Stimulated activated CD4-positive, alpha-beta T cell treated with anti-CD3 and anti-CD28 coated beads, Interleukin-15, amount 100 ng/mL, for 1 hour (primary cell): ENCODE measurements at regions not wholly inside any gene's neighbourhood (a gene's known extent, or its start where the extent isn't known, plus 50 kb on each side); places are given as distances from the start of the nearest gene placed in this dataset.
"Not testable (repeated sequence)": the region's sequence is repeated elsewhere in the genome, so short reads cannot be mapped to it uniquely, and the experiment has no call there.

ENCODE experiments used
- DNase-seq, 2 donors: peaks; one replicate each; pipeline ENCODE4 v3.0.0-alpha.2; 2020; ENCODE audit warnings: low read depth in 1 of 2, low spot score in 1 of 2

DNA sequence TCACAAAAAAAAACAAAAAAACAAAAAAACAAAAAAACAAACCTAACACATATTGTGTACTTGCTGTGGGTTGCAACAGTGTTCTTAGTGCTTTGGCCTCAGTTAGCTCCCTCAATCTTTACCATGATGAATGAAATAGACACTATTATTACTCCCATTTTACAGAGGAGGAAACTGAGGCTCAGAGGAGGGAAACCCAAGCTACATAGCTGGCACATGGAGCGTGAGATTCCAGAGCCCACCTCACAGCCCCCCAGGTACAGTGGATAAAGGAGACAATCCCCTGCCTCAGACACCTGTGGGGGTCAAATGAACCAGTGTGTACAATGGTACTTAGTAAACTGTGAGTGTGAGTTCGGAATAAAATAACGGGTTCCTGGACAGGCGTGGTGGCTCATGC, 104.9 kb upstream of the SMAD3 start:
- DNase-seq = no peak

DNA sequence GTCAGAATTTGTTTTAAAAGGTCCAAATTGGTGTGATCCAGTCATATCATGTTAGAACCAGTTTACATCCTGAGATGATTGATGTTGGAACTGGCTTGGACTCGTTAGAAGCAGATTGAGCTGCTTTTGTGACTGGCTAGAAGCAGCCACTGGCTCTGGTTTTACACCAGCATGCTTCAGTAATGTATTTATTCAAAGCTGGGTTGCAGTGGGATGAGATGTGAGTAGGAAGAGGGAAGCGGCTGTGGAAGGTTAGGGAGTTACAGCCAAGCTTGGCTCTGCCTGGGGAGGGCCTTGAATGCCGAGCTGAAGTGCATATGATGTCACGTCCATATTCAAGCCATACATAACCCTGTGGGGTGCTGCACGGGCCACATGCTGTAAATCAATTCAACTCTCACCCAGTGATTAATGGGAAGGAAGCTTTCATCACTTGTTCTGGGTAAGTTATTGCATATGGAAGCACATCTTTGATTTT, 104.0 kb upstream of the SMAD3 start:
- no peak for DNase-seq

DNA sequence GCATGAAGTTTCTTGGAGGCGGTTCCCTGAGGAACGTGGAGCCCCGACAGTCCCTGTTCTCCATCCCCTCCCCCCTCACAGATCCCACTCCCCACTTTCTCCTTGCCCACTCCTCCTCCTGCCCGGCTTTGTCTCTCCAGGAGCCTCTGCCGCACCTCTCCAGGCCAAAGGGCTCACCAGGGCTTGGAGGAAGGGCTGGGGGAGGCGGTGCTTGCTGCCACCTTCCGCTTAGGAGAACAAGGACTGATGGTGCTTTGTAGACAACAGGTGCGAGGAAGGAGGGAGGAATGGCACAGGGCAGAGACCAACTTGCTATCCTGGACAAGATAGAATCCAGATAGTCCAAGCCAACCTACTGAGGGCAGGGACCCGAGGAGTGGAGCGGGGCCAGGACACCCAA, 103.5 kb upstream of the SMAD3 start:
- no peak for DNase-seq

DNA sequence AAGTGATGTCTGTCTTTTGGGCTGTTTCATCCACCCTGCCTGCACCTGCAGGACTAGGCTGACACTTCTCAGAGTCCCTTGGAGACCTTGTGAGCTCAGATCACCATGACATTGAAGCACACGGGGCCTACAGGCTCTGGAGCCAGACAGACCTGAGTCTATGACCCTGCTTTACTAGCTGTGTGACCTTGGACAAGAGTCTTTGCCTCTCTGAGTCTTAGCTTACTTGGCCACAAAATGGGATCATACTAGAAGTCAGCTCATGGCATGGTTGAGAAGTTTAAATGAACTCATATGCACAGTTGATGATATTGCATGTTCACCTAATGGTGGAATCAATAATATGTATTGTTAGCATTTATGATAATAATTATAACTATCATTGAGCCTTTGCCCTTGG, 102.9 kb upstream of the SMAD3 start:
- no peak for DNase-seq

DNA sequence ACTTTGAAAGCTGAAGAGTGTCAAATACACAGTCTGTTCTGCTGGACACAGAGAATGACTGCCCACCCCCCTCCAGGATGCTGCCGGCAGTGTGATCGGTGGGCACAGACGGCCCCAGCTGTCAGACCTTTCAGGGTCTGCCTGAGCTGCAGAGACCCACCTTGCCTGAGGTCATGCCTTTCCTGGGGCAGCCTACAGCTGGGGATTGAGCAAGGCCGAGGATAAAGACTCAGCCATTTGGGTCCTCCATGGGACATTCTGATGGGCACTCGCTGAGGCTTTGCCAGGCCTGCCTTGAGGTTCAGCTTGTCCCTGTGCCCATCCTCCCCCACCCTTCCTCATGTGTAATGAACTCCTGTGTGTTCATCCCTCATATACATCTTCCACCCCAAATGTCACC, 102.3 kb upstream of the SMAD3 start:
- DNase-seq = no peak

DNA sequence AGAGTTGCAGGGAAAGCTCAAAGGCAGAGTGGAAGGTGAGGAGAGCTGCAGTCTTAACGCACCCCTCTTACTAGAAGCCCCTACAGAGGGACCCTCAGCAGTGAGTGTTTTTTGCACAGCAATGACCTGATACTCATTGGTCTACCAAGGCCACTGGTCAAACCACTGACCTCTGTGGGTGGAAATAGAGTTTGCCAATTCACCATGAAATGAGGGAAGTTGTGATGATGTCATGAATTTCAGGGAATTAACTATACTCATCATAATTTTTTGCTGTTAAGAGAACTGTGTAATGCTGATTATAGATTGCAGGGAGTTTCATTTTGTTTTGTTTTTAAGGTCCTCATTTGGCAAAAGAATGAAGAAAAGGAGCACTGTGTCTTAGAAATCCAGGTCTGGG, 101.7 kb upstream of the SMAD3 start:
- DNase-seq = no peak

DNA sequence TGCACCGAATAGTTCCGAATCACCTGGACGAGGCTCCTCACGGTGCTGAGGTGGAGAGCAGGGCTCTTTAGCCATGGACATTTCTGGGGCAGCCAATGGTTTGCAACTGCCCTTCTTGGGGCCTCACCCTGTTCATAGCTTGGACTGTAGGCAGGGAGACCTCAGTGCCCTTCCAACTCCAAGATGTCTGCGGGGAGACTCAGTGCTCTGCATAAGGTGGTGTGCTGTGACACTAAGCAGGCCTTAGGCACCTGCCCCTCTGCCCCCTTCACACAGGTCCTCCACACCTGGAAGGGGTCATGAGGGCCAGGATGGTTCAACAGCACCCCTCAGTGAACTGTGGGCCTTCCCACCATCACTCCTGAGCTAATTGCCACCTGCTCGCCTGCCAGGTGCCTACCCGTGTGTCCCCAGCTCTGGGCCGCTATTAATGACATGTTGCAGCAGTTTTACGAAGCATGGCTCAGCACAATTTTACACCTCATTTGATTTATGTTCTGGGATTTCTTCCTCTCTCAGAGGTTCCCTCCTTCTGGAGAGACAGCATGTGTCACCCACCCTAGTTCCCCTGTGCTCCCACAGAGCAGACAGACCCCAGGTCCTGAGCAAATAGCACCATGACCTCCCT, 101.2 kb upstream of the SMAD3 start:
- DNase-seq = no peak

DNA sequence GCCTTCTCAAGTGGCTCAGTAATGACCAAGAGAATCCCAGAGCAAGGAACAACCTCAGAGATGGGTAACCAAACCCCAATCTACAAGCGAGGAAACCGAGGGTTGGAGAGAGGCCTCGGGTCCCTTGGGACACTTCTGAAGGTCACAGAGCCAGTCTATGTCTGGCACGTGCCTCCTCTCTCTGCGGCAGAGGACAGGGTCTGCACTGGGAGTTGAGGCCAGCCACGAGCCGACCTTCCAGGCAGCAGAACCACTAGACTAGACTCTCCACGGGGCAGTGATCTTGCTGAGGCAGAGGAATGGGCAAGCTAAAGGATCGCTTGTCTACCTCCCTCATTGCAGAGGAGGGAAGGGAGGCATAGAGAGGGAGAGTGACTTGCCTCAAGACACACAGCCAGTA, 100.6 kb upstream of the SMAD3 start:
- no peak for DNase-seq

DNA sequence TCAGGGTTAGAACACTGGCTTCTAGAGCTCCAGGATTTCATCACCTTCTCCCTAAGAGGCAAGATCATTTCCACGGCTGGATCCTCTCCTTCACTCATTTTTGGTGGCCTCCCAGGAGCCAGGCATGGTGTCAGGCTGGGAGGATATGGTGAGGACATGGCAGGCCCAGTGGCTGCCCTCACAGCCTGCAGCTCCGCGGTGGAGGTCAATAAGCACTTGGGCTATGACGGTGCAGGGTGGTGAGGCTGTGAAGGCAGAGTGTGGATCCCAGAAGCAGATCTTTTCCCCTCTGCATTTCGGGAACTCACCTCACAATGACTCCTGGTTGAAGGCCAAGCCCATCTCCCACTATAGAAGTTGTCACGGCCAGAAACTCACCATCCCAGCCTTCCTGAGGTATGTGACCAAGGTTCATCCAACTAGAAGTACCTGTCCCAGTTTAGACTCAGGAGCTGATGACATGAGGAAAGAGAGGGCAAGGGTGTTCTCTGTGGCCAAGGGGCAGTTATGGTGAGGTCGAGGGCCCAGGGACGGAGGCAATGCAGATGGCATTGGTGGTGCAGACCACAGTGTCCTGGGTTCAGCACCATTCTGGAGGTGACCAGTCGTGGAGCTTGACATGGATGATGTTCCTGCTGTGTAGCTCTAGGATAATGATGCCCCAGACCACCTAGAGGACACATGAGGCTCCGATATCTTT, 100.1 kb upstream of the SMAD3 start:
- DNase-seq = no peak

DNA sequence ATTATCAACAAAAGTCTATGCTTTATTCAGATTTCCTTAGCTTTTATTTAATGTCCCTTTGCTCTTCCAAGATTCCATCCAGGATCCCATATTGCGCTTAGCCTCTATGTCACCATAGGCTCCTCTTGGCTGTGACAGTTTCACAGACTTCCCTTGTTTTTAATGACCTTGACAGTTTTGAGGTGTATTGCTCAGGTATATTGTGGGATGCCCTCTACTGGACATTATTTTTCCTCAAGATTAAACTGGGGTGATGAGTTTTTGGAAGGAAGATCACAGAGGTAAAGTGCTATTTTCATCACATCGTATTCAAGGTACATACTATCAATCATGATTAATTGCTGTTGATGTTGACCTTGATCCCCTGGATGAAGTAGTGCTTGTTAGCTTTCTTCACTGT, 99.1 kb upstream of the SMAD3 start:
- no peak for DNase-seq

DNA sequence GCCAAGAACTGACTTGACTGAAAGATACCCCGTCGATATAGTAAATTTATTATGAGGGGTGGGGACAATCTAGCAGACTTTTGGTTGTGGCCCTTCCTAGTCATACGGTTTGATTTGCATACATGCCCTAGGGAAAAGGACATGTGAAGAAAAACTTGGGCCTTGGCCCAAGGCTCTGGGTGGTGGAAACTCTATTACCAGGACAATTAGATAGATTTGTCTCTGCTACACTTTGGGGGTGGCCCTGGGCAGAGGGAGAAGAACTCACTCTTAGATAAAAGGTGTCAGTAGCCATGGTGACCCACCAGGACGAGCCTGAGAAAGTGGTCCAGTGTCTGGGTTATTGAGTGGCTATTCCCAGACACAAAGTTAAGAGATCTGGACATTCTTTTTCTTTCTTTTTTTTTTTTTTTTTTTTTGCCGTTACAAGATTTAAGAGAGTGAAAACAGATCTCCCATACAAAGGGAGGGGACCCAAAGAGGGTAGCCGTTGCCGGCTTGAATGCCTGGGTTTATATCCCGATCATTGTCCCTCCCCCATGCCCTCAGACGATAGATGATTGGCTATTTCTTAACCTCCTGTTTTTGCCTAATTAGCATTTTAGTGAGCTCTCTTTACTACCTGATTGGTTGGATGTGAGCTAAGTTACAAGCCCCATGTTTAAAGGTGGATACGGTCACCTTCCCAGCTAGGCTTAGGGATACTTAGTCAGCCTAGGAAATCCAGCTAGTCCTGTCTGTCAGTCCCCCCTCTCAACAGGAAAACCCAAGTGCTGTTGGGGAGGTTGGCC, 96.4 kb upstream of the SMAD3 start:
- no peak for DNase-seq

DNA sequence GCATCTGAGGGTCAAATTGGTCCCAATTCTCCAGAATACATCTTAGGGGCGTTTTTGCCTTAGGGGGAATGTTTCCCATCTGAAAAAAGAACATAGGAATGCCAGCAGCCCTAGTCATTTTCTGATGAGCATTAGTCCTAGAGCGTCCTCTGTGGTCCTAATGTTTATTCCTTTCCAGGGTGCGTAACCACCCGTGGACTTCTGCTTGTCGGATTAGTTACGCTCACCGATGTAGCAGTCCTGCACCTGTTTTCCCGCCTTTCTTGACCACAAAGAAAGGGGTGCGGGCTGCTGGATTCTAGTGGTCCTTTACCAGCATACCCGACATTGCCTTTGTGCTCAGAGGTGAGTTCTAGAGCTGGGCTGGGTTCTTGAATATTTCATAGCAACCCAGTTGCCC, 91.3 kb upstream of the SMAD3 start:
- not testable (repeated sequence) for DNase-seq

DNA sequence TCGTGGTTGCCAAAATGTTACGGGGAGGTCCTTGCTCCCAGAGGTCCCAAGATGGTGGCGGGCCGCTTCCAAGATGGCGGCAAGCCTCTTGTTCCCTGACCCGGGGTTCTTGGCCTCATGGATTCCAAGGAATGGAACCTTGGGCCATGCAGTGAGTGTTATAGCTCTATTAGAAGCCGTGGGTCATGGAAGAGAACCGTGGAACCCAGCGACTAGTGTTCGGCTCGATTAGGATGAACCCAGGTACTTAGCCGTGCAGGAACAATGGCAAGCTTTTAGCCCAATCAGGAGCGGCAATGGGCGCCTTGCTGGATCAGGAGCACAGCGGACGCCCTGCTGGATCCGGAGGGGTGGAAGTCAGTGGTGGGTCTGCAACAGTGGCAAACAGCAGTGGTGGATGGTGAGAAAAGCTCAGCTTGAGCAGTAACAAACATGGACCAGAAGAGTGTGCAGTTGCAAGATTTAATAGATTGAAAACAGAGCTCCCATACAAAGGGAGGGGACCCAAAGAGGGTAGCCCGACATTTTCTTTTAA, 89.2 kb upstream of the SMAD3 start:
- DNase-seq = not testable (repeated sequence)

DNA sequence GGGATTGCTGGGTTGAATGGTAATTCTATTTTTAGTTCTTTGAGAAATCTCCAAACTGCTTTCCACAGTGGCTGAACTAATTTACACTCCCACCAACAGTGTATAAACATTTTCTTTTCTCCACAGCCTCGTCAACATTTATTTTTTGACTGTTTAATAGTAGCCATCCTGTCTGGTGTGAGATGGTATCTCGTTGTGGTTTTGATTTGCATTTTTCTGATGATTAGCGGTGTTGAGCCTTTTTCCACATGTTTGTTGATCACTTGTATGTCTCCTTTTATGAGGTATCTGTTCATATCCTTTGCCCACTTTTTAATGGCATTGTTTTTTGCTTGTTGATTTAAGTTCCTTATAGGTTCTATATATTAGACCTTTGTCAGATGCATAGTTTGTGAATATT, 85.1 kb upstream of the SMAD3 start:
- DNase-seq = not testable (repeated sequence)

DNA sequence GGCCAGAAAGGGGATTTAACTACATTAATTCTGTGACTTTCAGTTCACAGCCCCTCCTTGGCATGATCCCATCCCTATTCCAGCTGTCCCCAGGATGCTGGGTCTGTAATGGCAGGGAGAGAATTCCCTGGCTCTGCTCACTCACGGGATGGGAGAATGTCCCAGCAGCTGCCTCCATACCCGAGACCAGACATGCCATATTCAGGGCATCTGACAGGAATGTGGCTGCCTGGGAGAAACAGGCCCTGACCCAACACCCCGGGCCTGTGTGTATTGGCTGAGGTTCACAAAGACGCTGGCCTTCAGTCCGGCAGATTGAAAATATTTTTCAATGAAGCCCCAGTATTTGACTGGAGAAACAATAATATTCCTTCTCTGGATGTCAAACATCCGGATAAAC, 83.6 kb upstream of the SMAD3 start:
- no peak for DNase-seq

DNA sequence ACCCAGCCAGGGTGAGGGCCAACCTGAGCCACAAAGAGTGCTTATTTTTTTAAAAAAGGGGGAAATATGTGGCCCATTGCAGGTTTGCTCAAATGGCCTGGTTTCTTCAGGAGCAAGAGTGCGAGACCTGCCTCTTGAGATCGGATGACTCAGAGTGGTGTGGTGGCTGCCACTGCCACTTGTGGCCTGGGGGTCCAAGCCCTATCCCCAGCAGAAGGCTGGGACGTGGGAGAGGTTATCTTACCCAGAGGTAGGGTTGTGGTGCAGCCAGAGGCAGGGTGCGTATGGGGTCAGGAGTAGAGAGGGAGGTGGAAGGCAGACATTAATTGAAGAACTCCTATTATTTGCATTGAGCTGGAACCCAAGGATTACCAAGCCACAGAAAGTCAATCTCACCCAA, 83.2 kb upstream of the SMAD3 start:
- no peak for DNase-seq

DNA sequence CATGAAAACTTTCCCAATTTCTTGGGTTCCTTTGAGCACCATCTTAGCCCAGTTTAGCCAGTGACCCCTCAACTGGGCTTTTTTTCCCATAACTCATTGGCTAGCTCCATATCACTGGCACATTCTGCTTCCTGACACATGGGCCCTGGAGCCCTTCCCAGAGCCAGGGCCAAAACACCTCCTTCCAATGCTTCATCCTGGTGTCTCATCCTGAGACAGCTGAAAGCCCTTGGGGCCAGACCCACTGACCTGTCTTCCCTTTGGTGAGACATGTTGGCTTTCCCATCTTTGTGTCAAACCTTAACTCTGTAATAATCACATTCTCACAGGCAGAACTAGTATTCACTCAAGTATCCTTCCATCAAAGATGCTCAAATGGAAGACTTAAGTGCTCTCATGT, 82.6 kb upstream of the SMAD3 start:
- no peak for DNase-seq

DNA sequence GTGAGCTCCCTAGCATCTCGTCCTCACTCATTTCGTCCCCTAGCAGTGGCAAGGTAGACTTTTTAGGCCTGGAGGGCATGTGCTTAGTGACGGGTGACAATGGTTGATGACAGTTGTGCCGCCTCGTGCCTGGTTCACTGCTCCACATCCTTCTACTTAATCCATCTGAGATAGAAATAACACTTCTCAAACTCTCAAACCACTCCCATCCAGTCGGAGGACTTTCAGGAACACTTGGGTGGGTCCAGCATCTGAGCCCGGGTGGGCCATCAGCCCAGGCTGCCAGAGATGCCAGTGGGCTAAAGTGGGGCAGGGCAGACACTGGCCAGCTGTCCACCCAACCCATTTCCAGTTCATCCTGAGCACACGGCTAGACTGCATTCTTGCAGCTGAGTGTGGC, 79.7 kb upstream of the SMAD3 start:
- DNase-seq = no peak

DNA sequence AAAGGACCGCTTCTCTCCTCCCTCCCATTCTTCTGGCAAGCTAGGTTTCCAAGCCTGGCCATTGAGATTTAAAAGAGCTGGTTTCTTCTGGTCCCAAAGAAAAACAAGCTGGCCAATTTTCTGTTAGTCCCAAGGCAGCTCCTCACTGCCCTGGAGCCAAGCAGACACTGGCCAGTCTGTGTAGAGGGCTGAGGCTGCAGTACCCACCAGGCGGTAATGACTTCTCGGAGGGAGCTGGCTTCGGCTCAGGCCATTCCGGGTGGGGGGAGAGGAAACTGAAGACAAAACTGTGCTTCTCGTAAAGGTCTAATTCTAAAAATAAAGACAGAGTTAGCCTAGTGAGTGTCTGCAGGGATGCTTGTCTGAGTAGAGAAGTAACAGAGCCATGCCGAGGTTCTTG, 78.5 kb upstream of the SMAD3 start:
- no peak for DNase-seq

DNA sequence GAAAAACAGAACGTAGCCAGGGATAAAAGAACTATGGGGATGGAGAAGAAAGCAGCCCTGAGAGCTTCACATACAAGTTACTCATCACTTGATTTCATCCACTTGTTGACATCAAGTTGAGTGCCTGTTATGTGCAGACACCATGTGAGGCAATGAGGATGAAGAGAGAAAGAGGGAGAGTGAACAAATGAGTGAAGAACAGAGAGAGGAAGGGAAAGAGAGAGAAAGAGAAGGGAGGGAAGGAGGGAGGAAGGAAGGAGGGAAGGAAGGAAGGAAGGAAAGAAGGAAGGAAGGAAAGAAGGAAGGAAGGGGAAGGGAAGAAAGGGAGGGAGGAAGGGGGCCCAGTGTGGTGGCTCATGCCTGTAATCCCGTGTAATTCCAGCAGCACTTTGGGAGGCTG, 72.3 kb upstream of the SMAD3 start:
- no peak for DNase-seq

DNA sequence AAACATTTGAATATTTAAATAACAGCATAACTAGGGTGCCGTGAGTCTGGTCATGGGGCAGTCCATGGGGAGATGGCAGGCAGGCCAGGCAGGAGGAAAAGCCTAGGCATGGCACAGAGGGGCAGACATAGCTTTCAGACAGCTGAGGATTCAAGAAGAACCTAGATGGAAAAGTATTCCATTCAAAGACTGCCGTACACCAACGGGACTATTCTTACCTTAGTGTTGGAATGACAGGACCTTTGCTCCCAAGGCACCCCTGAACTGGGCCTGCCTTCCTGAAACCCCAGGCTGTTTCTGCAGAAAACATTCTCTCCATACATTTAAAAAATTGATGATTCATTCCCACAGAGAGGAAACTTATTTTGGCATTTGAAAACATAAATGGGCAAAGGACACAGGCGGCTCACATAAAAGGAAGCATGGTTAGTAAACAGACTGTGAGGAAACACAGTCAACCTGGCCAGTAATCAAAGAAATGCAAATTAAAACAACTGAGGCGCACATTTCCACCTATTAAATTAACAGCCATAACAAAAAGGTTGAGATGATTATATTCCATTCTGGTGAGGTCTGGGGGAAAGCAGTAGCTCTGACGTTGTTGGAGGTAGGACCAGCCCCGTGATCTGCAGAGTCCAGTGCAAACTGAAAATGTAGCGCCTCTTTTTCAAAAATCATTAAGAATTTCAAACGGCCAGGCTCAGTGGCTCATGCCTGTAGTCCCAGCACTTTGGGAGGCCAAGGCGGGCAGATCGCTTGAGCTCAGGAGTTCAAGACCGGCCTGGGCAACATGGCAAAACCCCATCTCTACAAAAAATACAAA, 71.3 kb upstream of the SMAD3 start:
- DNase-seq = no peak
